ENCODE measurements at regions not wholly inside any gene's neighbourhood (a gene's known extent, or its start where the extent isn't known, plus 50 kb on each side); places are given as distances from the start of the nearest gene placed in this dataset.

DNA sequence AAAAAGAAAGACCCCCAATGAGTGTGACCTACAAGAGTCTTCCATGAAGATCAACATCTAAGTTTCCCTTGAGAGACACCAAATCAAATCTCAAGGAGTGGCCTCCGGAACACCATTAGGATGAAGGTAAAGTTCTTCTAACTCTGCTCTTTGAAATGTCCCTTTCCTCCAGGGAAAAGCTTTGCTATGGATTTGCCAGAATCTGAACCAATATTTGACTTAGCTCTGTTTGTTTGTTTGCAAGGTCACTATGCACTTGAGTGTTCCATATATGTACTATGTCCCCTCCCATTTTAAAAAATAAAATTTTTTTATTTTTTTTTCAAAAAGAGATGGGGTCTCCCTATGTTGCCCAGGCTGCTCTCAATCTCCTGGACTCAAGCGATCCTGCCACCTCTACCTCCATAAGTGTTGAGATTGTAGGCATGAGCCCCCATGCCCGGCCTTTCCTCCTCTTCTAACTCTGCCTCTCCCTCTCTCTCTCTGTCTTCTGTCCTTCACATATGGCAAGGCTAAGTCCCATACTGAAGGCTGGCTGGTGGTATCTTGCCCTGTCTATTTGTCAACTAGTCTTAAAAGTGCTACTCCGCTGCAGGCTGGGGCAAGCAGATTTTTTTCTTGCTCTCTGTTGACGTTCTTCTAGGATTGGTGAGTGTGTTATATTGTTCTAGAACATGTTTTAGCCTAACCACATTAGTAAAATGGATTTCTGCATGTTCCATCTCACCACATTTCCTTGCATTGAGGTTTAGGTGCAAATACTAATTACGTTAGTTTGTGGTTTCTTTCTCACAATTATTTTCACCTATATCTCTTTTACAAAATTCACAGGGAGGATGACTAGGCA is 276.7 kb upstream of the DYNLRB2 start:
- Histone ChIP-seq H3K4me2 (ENCODE audit: insufficient read depth, low read length) (no peak overlapping the region), H3K9me3 (replicated peaks; ENCODE audit: control insufficient read depth, insufficient read depth, low read length) (no peaks in the 10 kb centered on the region), H3K4me3 (replicated peaks in 1 of 3; ENCODE audit: insufficient read depth in 1 of 3, low read depth in 1 of 3, low read length in 3 of 3) (no peak overlapping the region), H3K9me1 (replicated peaks; ENCODE audit: control insufficient read depth, extremely low read depth, insufficient read depth, low read length) (no peaks in the 10 kb centered on the region), H3K4me1 (ENCODE audit: control insufficient read depth, extremely low read depth, insufficient read depth, low read length) (peaks cover 3% of the 10 kb centered on the region), H3K27ac (ENCODE audit: insufficient read depth, low read depth, low read length) (no peak overlapping the region), H3K27me3 (ENCODE audit: control insufficient read depth in 2 of 2, insufficient read depth in 2 of 2, low read length in 2 of 2) (no peaks in the 10 kb centered on the region), H4K20me1 (replicated peaks; ENCODE audit: control insufficient read depth, extremely low read depth, insufficient read depth, low read length) (no peaks in the 10 kb centered on the region), H3K9ac (replicated peaks; ENCODE audit: extremely low read depth, insufficient read depth, low read length) (no peak overlapping the region), H3K36me3 (ENCODE audit: control insufficient read depth in 2 of 2, extremely low read depth in 1 of 2, insufficient read depth in 2 of 2, low read length in 2 of 2) (no peaks in the 10 kb centered on the region), H2AFZ (ENCODE audit: low read depth, low read length) (no peak overlapping the region), H3K79me2 (ENCODE audit: control insufficient read depth, insufficient read depth, low read length) (no peaks in the 10 kb centered on the region)
- ChIA-PET CTCF (no interaction called here), POLR2A (no interaction called here)
- dilution Hi-C loops (cut with MboI; ENCODE audit: extremely low pct_ligation_motif_present, low sequenced_read_pairs) = no loop called here
- TF ChIP-seq, protein P1, sequence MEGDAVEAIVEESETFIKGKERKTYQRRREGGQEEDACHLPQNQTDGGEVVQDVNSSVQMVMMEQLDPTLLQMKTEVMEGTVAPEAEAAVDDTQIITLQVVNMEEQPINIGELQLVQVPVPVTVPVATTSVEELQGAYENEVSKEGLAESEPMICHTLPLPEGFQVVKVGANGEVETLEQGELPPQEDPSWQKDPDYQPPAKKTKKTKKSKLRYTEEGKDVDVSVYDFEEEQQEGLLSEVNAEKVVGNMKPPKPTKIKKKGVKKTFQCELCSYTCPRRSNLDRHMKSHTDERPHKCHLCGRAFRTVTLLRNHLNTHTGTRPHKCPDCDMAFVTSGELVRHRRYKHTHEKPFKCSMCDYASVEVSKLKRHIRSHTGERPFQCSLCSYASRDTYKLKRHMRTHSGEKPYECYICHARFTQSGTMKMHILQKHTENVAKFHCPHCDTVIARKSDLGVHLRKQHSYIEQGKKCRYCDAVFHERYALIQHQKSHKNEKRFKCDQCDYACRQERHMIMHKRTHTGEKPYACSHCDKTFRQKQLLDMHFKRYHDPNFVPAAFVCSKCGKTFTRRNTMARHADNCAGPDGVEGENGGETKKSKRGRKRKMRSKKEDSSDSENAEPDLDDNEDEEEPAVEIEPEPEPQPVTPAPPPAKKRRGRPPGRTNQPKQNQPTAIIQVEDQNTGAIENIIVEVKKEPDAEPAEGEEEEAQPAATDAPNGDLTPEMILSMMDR (IDR thresholded peaks at IDR 0.05; ENCODE audit: extremely low read depth in 1 of 2, insufficient read depth in 1 of 2, low read depth in 1 of 2, low read length in 2 of 2) = no peak
- TF ChIP-seq, protein P2, sequence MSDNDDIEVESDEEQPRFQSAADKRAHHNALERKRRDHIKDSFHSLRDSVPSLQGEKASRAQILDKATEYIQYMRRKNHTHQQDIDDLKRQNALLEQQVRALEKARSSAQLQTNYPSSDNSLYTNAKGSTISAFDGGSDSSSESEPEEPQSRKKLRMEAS (IDR thresholded peaks at IDR 0.05; ENCODE audit: insufficient read depth, insufficient read length) = no peak
- BruUV-seq (replicated peaks) = no TSS peak
- no peak for FAIRE-seq
- no peak for DNase-seq (ENCODE audit: low read depth, low spot score)
- intact Hi-C loops (cut with micrococcal nuclease) = no loop called here

DNA sequence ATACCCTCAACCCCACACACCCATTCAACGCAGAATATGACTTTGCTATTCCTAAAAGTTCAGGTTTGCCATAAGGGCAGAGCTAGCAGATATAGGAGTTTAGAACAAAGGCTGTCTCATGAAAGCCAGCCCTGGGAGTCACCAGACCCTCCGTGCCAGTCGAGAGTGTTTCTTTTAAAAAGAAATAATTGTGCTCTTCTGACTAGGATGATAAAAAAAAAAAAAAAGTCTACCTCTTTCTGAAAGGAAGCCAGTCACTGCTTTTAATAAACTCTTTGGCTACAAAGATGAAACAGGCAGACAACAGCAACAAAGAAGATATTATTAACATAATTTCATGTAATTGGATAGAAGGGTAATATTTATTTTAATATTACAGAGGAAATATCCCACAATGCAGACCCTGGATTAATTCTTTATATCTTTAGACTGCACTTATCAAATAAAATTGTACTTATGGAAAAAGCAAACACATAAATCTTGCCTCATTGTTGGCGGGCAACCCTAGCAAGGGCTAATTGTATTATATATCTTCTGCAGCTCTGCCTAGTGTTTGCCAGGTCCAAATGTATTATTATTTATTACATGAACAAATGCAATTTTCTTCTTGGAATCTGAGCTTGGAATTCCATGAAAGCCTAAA is 277.5 kb upstream of the DYNLRB2 start:
- Histone ChIP-seq H3K4me2 (ENCODE audit: insufficient read depth, low read length) (no peak overlapping the region), H3K4me1 (ENCODE audit: control insufficient read depth, extremely low read depth, insufficient read depth, low read length) (peaks cover 3% of the 10 kb centered on the region), H2AFZ (ENCODE audit: low read depth, low read length) (no peak overlapping the region), H3K27me3 (ENCODE audit: control insufficient read depth in 2 of 2, insufficient read depth in 2 of 2, low read length in 2 of 2) (no peaks in the 10 kb centered on the region), H3K36me3 (ENCODE audit: control insufficient read depth in 2 of 2, extremely low read depth in 1 of 2, insufficient read depth in 2 of 2, low read length in 2 of 2) (no peaks in the 10 kb centered on the region), H3K79me2 (ENCODE audit: control insufficient read depth, insufficient read depth, low read length) (no peaks in the 10 kb centered on the region), H4K20me1 (replicated peaks; ENCODE audit: control insufficient read depth, extremely low read depth, insufficient read depth, low read length) (no peaks in the 10 kb centered on the region), H3K27ac (ENCODE audit: insufficient read depth, low read depth, low read length) (no peak overlapping the region), H3K4me3 (replicated peaks in 1 of 3; ENCODE audit: insufficient read depth in 1 of 3, low read depth in 1 of 3, low read length in 3 of 3) (no peak overlapping the region), H3K9me1 (replicated peaks; ENCODE audit: control insufficient read depth, extremely low read depth, insufficient read depth, low read length) (no peaks in the 10 kb centered on the region), H3K9ac (replicated peaks; ENCODE audit: extremely low read depth, insufficient read depth, low read length) (no peak overlapping the region), H3K9me3 (replicated peaks; ENCODE audit: control insufficient read depth, insufficient read depth, low read length) (no peaks in the 10 kb centered on the region)
- TF ChIP-seq POLR2A (IDR thresholded peaks at IDR 0.05; ENCODE audit: low read depth, low read length) (no peak), MYC (IDR thresholded peaks at IDR 0.05; ENCODE audit: low read depth, low read length) (no peak), EZH2 (IDR thresholded peaks at IDR 0.05; ENCODE audit: borderline replicate concordance, low read depth, low read length, severe bottlenecking) (no peak), GATA2 (IDR thresholded peaks at IDR 0.05; ENCODE audit: insufficient read depth, insufficient read length, low read depth, low read length) (no peak), JUN (IDR thresholded peaks at IDR 0.05; ENCODE audit: borderline replicate concordance, insufficient read depth, insufficient read length, low read depth) (no peak), FOS (IDR thresholded peaks at IDR 0.05; ENCODE audit: borderline replicate concordance, insufficient read depth, low read length) (no peak), POLR2AphosphoS5 (IDR thresholded peaks at IDR 0.05; ENCODE audit: insufficient read depth, low read depth, low read length) (no peak)
- TF ChIP-seq, protein P1 (IDR thresholded peaks at IDR 0.05; ENCODE audit: extremely low read depth in 1 of 2, insufficient read depth in 1 of 2, low read depth in 1 of 2, low read length in 2 of 2) = no peak
- TF ChIP-seq, protein P2 (IDR thresholded peaks at IDR 0.05; ENCODE audit: insufficient read depth, insufficient read length) = no peak
- CTCF ChIA-PET = no interaction called here
- no TSS peak for BruUV-seq (replicated peaks)
- FAIRE-seq = no peak
- POLR2A ChIA-PET = no interaction called here
- dilution Hi-C loops (cut with MboI; ENCODE audit: extremely low pct_ligation_motif_present, low sequenced_read_pairs) = no loop called here
- no peak for DNase-seq (ENCODE audit: low read depth, low spot score)
- intact Hi-C loops (cut with micrococcal nuclease) = no loop called here

All from endothelial cell of umbilical vein (primary cell).